Activated CD4-positive, alpha-beta T cell treated with anti-CD3 and anti-CD28 coated beads, Interleukin-2, amount 10 ng/mL, durations not matched to agents 24 days and 14 days (primary cell): ENCODE measurements at regions not wholly inside any gene's neighbourhood (a gene's known extent, or its start where the extent isn't known, plus 50 kb on each side); places are given as distances from the start of the nearest gene placed in this dataset.
"Not testable (repeated sequence)": the region's sequence is repeated elsewhere in the genome, so short reads cannot be mapped to it uniquely, and the experiment has no call there.

Experiments
- DNase-seq: peaks from one replicate; pipeline ENCODE4 v3.0.0; 2022
- H3K27ac Mint-ChIP-seq: one replicate; pipeline ENCODE4 v1.8.0; 2022; ENCODE audit warnings: mild to moderate bottlenecking, mixed read lengths
- H3K27me3 Mint-ChIP-seq: one replicate; pipeline ENCODE4 v1.8.0; 2022; ENCODE audit warnings: mixed read lengths
- H3K36me3 Mint-ChIP-seq: one replicate; pipeline ENCODE4 v1.8.0; 2022; ENCODE audit warnings: low read depth, mild to moderate bottlenecking, mixed read lengths
- H3K4me1 Mint-ChIP-seq: one replicate; pipeline ENCODE4 v1.8.0; 2021; ENCODE audit warnings: mixed read lengths
- H3K4me3 Mint-ChIP-seq: one replicate; pipeline ENCODE4 v1.8.0; 2022; ENCODE audit warnings: mild to moderate bottlenecking, moderate library complexity, mixed read lengths
- H3K9me3 Mint-ChIP-seq: one replicate; pipeline ENCODE4 v1.8.0; 2021; ENCODE audit warnings: mixed read lengths
- intact Hi-C: fragments of 100-400 bp; cut with micrococcal nuclease; formaldehyde crosslinking; loops from one replicate; pipeline ENCODE4 v1.15.1; 2023

- no peak for DNase-seq
- peaks cover 20% of the 10 kb centered on the region for H3K9me3 Mint-ChIP-seq
- H3K27ac Mint-ChIP-seq = no peak overlapping the region
- no peaks in the 10 kb centered on the region for H3K36me3 Mint-ChIP-seq
- no peaks in the 10 kb centered on the region for H3K4me1 Mint-ChIP-seq
- intact Hi-C loops = no loop called here
- H3K4me3 Mint-ChIP-seq = no peak overlapping the region
- no peaks in the 10 kb centered on the region for H3K27me3 Mint-ChIP-seq
Observed at GRCh38 chr10:117448802-117449201, 73.6 kb upstream of the PDZD8 start.

GRCh38 chr10:117445992-117446391 is 70.8 kb upstream of the PDZD8 start:
- peaks cover 23% of the 10 kb centered on the region for H3K9me3 Mint-ChIP-seq
- H3K27me3 Mint-ChIP-seq = no peaks in the 10 kb centered on the region
- intact Hi-C loops = no loop called here
- no peak overlapping the region for H3K27ac Mint-ChIP-seq
- H3K4me1 Mint-ChIP-seq = peaks cover 3% of the 10 kb centered on the region
- H3K4me3 Mint-ChIP-seq = no peak overlapping the region
- DNase-seq = no peak
- no peaks in the 10 kb centered on the region for H3K36me3 Mint-ChIP-seq

- Mint-ChIP-seq H3K27me3 (no peaks in the 10 kb centered on the region), H3K4me3 (no peak overlapping the region), H3K9me3 (peaks cover 23% of the 10 kb centered on the region), H3K27ac (no peak overlapping the region), H3K36me3 (no peaks in the 10 kb centered on the region), H3K4me1 (peaks cover 3% of the 10 kb centered on the region)
- intact Hi-C loops = no loop called here
- DNase-seq = no peak
Observed at GRCh38 chr10:117444497-117445040, 69.3 kb upstream of the PDZD8 start.

- Mint-ChIP-seq H3K36me3 (no peaks in the 10 kb centered on the region), H3K27ac (no peak overlapping the region), H3K27me3 (no peaks in the 10 kb centered on the region), H3K4me3 (no peak overlapping the region), H3K9me3 (peaks cover 22% of the 10 kb centered on the region), H3K4me1 (peaks cover 3% of the 10 kb centered on the region)
- intact Hi-C loops = no loop called here
- DNase-seq = no peak
Observed at GRCh38 chr10:117443686-117444041, 68.4 kb upstream of the PDZD8 start.

GRCh38 chr10:117442944-117443685 is 67.9 kb upstream of the PDZD8 start:
- no peak overlapping the region for H3K4me3 Mint-ChIP-seq
- DNase-seq = peak; percentile 80
- peaks cover 20% of the 10 kb centered on the region for H3K9me3 Mint-ChIP-seq
- no peaks in the 10 kb centered on the region for H3K36me3 Mint-ChIP-seq
- intact Hi-C loops = no loop called here
- peaks cover 3% of the 10 kb centered on the region for H3K4me1 Mint-ChIP-seq
- no peak overlapping the region for H3K27ac Mint-ChIP-seq
- H3K27me3 Mint-ChIP-seq = no peaks in the 10 kb centered on the region

GRCh38 chr10:117442521-117442920 is 67.3 kb upstream of the PDZD8 start:
- Mint-ChIP-seq H3K27me3 (no peaks in the 10 kb centered on the region), H3K36me3 (no peaks in the 10 kb centered on the region), H3K9me3 (peaks cover 20% of the 10 kb centered on the region), H3K4me1 (peaks cover 3% of the 10 kb centered on the region), H3K4me3 (no peak overlapping the region), H3K27ac (no peak overlapping the region)
- intact Hi-C loops = no loop called here
- no peak for DNase-seq

- Mint-ChIP-seq H3K27me3 (no peaks in the 10 kb centered on the region), H3K4me3 (no peak overlapping the region), H3K27ac (no peak overlapping the region), H3K9me3 (peaks cover 16% of the 10 kb centered on the region), H3K36me3 (no peaks in the 10 kb centered on the region), H3K4me1 (peaks cover 3% of the 10 kb centered on the region)
- no peak for DNase-seq
- intact Hi-C loops = no loop called here
Observed at GRCh38 chr10:117441812-117442443, 66.7 kb upstream of the PDZD8 start.

GRCh38 chr10:117441361-117441760 is 66.1 kb upstream of the PDZD8 start:
- Mint-ChIP-seq H3K4me1 (peaks cover 3% of the 10 kb centered on the region), H3K36me3 (no peaks in the 10 kb centered on the region), H3K27ac (no peak overlapping the region), H3K9me3 (peaks cover 15% of the 10 kb centered on the region), H3K27me3 (no peaks in the 10 kb centered on the region), H3K4me3 (no peak overlapping the region)
- DNase-seq = no peak
- intact Hi-C loops = no loop called here

GRCh38 chr10:117439243-117439912 is 64.1 kb upstream of the PDZD8 start:
- H3K27me3 Mint-ChIP-seq = no peaks in the 10 kb centered on the region

GRCh38 chr10:117432866-117433265 is 57.6 kb upstream of the PDZD8 start:
- H3K4me1 Mint-ChIP-seq = no peaks in the 10 kb centered on the region
- no peak overlapping the region for H3K4me3 Mint-ChIP-seq
- H3K27ac Mint-ChIP-seq = no peak overlapping the region
- H3K36me3 Mint-ChIP-seq = no peaks in the 10 kb centered on the region
- intact Hi-C loops = no loop called here
- no peaks in the 10 kb centered on the region for H3K27me3 Mint-ChIP-seq
- DNase-seq = no peak
- no peaks in the 10 kb centered on the region for H3K9me3 Mint-ChIP-seq

More at GRCh38 chr10:117439243-117439912, 64.1 kb upstream of the PDZD8 start:
- DNase-seq = no peak
- H3K4me1 Mint-ChIP-seq = peaks cover 3% of the 10 kb centered on the region
- no peak overlapping the region for H3K4me3 Mint-ChIP-seq
- H3K36me3 Mint-ChIP-seq = no peaks in the 10 kb centered on the region
- no peak overlapping the region for H3K27ac Mint-ChIP-seq
- intact Hi-C loops = no loop called here
- peaks cover 3% of the 10 kb centered on the region for H3K9me3 Mint-ChIP-seq

GRCh38 chr10:117431160-117431559 is 55.9 kb upstream of the PDZD8 start:
- Mint-ChIP-seq H3K4me3 (no peak overlapping the region), H3K27ac (no peak overlapping the region), H3K4me1 (no peaks in the 10 kb centered on the region), H3K9me3 (no peaks in the 10 kb centered on the region), H3K27me3 (no peaks in the 10 kb centered on the region), H3K36me3 (no peaks in the 10 kb centered on the region)
- intact Hi-C loops = no loop called here
- no peak for DNase-seq

- DNase-seq, intact Hi-C loops, H3K9me3 Mint-ChIP-seq, H3K4me3 Mint-ChIP-seq, H3K4me1 Mint-ChIP-seq, H3K27me3 Mint-ChIP-seq, H3K36me3 Mint-ChIP-seq, H3K27ac Mint-ChIP-seq: not testable (repeated sequence)
Observed at GRCh38 chr10:117430535-117430934, 55.3 kb upstream of the PDZD8 start.

GRCh38 chr10:117429643-117430265 is 54.5 kb upstream of the PDZD8 start:
- H3K27me3 Mint-ChIP-seq = no peaks in the 10 kb centered on the region
- H3K27ac Mint-ChIP-seq = no peak overlapping the region
- peaks cover 2% of the 10 kb centered on the region for H3K4me1 Mint-ChIP-seq
- H3K4me3 Mint-ChIP-seq = no peak overlapping the region
- no peak for DNase-seq
- H3K9me3 Mint-ChIP-seq = no peaks in the 10 kb centered on the region
- H3K36me3 Mint-ChIP-seq = no peaks in the 10 kb centered on the region
- intact Hi-C loops = no loop called here

GRCh38 chr10:117427356-117427755 is 52.1 kb upstream of the PDZD8 start:
- intact Hi-C loops = no loop called here
- Mint-ChIP-seq H3K27ac (no peak overlapping the region), H3K9me3 (no peaks in the 10 kb centered on the region), H3K4me1 (peaks cover 2% of the 10 kb centered on the region), H3K36me3 (no peaks in the 10 kb centered on the region), H3K27me3 (no peaks in the 10 kb centered on the region), H3K4me3 (no peak overlapping the region)
- no peak for DNase-seq
